Activated CD4-positive, alpha-beta memory T cell treated with anti-CD3 and anti-CD28 coated beads for 36 hours (primary cell): ENCODE measurements at regions not wholly inside any gene's neighbourhood (a gene's known extent, or its start where the extent isn't known, plus 50 kb on each side); places are given as distances from the start of the nearest gene placed in this dataset.

Experiments
- CTCF ChIA-PET: fragments of 350-600 bp; sonication (Branson Sonifier 250); formaldehyde crosslinking; loops from one replicate; lab custom pipeline; 2021; ENCODE audit warnings: antibody characterized with exemption, inconsistent platforms; lab: Charles Lee
- POLR2A ChIA-PET: fragments of 350-600 bp; sonication (Branson Sonifier 250); formaldehyde crosslinking; loops from one replicate; lab custom pipeline; 2021; ENCODE audit warnings: antibody characterized with exemption; lab: Charles Lee
- DNase-seq: peaks from one replicate; pipeline ENCODE4 v3.0.0-alpha.2; 2020
- H3K27ac Mint-ChIP-seq: one replicate; pipeline ENCODE4 v1.8.0; 2021; ENCODE audit warnings: mixed read lengths
- H3K27me3 Mint-ChIP-seq: one replicate; pipeline ENCODE4 v1.8.0; 2021; ENCODE audit warnings: mixed read lengths
- H3K36me3 Mint-ChIP-seq: one replicate; pipeline ENCODE4 v1.8.0; 2021; ENCODE audit warnings: mixed read lengths
- H3K4me1 Mint-ChIP-seq: one replicate; pipeline ENCODE4 v1.8.0; 2021; ENCODE audit warnings: low read depth, mixed read lengths
- H3K4me3 Mint-ChIP-seq: one replicate; pipeline ENCODE4 v1.8.0; 2021; ENCODE audit warnings: mild to moderate bottlenecking, mixed read lengths
- H3K9me3 Mint-ChIP-seq: one replicate; pipeline ENCODE4 v1.8.0; 2021; ENCODE audit warnings: mixed read lengths
- intact Hi-C: fragments of 100-400 bp; cut with micrococcal nuclease; formaldehyde crosslinking; loops from one replicate; pipeline ENCODE4 v1.15.1; 2023

DNA sequence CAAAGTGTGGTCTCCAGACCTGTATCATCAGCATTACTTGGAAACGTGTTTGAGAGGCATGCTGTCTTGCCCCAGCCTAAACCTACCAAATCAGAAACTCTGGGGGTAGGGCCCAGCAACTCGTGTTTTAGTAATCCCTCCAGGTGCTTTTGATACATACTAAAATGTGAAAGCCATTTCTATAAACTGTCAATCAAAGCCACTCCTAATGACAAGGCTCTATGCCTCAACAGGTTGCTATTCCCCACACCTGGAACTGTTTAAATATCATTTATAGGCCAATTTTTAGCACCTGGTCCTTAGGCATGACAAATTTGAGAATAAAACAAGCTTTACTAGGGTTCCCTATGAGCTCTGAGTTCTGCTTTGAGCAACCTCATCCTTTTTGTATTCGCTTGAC is 158.7 kb upstream of the NR5A2 start:
- Mint-ChIP-seq H3K9me3 (no peaks in the 10 kb centered on the region), H3K27me3 (peaks cover 18% of the 10 kb centered on the region), H3K4me1 (no peaks in the 10 kb centered on the region), H3K27ac (no peak overlapping the region), H3K4me3 (no peak overlapping the region), H3K36me3 (no peaks in the 10 kb centered on the region)
- ChIA-PET CTCF (no interaction called here), POLR2A (no interaction called here)
- intact Hi-C loops = no loop called here
- DNase-seq = no peak

DNA sequence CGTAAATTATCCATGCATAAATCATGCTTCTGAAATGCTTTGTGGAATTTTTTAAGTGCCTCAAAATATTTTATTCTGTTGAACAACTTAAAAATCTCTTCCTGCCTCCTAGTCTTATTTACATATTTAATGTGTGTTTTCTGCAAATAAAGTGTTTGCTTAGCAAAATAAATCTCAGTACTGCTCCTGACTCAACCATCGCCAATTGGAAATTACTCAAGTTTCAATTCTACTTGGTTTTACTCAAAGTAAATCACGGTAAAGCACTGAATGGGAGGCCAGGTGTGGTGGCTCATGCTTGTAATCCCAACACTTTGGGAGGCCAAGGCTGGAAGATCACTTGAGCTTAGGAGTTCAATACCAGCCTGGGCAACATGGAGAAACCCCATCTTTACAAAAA is 152.2 kb upstream of the NR5A2 start:
- Mint-ChIP-seq H3K36me3 (no peaks in the 10 kb centered on the region), H3K27me3 (peaks cover 8% of the 10 kb centered on the region), H3K27ac (no peak overlapping the region), H3K4me3 (no peak overlapping the region), H3K9me3 (peaks cover 2% of the 10 kb centered on the region), H3K4me1 (no peaks in the 10 kb centered on the region)
- DNase-seq = no peak
- CTCF ChIA-PET = no interaction called here
- POLR2A ChIA-PET = no interaction called here
- intact Hi-C loops = no loop called here

DNA sequence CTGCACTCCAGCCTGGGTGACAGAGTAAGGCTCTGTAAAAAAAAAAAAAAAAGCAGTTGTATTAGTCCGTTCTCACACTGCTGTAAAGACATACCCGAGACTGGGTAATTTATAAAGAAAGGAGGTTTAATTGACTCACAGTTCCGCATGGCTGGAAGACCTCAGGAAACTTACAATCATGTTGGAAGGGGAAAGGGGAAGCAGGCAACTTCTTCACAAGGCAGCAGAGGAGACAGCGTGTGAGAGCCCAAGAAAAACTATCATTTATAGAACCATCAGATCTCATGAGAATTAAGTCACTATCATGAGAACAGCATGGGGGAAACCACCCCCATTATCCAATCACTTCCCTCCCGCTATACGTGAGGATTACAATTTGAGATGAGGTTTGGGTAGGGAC is 151.7 kb upstream of the NR5A2 start:
- Mint-ChIP-seq H3K36me3 (no peaks in the 10 kb centered on the region), H3K27ac (no peak overlapping the region), H3K4me3 (no peak overlapping the region), H3K4me1 (no peaks in the 10 kb centered on the region), H3K27me3 (peaks cover 6% of the 10 kb centered on the region), H3K9me3 (peaks cover 2% of the 10 kb centered on the region)
- no peak for DNase-seq
- intact Hi-C loops = no loop called here
- ChIA-PET POLR2A (no interaction called here), CTCF (no interaction called here)

DNA sequence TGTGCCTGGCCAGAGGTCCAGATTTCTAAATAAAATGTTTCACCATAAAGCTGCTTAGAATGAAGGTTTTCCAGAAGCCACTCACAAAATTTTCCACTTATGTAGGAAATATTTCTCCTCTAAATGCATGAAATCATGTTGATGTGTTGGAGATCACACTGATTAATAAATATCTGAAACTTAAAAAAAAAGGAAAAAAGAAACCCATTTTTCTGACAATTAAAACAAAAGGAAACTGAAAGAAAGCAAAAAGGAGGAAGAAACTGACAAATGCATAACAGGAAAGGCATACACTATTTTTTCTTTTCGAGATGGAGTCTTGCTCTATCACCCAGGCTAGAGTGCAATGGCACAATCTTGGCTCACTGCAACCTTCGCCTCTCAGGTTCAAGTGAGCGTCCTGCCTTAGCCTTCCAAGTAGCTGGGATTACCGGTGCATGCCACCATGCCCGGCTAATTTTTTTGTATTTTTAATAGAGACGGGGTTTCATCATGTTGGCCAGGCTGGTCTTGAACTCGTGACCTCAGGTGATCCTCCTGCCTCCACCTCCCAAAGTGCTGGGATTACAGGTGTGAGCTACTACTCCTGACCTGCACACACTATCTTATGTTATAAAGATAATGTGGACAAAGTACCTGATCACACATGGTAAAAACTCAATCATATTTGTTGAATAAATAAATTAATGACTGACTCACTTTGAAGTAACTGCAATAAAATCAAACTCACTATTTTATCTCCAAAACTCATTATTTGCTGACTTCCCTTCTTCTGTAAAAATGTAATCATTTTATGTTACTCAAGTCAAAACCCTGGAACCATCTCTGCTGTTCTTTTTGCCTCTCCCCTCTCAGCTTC is 149.8 kb upstream of the NR5A2 start:
- intact Hi-C loops = no loop called here
- DNase-seq = no peak
- Mint-ChIP-seq H3K27ac (no peak overlapping the region), H3K36me3 (no peaks in the 10 kb centered on the region), H3K4me1 (no peaks in the 10 kb centered on the region), H3K27me3 (peaks cover 3% of the 10 kb centered on the region), H3K9me3 (peaks cover 11% of the 10 kb centered on the region), H3K4me3 (no peak overlapping the region)
- CTCF ChIA-PET = no interaction called here
- POLR2A ChIA-PET = no interaction called here

DNA sequence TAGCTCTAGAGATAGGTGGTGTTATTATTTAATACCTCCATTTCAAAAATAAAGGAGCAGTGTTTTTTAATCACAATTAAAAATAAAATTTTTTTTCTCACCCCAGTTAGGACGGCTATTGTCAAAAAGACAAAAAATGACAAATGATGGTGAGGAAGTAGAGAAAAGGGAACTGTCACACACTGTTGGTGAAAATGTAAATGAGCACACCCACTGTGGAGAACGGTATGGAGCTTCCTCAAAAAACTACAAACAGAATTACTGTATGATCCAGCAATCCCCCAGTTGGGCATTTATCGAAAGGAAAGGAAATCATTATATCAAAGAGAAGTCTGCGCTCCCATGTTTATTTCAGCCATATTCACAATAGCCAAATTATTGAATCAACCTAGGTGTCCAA is 148.7 kb upstream of the NR5A2 start:
- Mint-ChIP-seq H3K4me3 (no peak overlapping the region), H3K27ac (no peak overlapping the region), H3K27me3 (no peaks in the 10 kb centered on the region), H3K36me3 (no peaks in the 10 kb centered on the region), H3K9me3 (peaks cover 11% of the 10 kb centered on the region), H3K4me1 (no peaks in the 10 kb centered on the region)
- intact Hi-C loops = no loop called here
- ChIA-PET CTCF (no interaction called here), POLR2A (no interaction called here)
- DNase-seq = no peak

DNA sequence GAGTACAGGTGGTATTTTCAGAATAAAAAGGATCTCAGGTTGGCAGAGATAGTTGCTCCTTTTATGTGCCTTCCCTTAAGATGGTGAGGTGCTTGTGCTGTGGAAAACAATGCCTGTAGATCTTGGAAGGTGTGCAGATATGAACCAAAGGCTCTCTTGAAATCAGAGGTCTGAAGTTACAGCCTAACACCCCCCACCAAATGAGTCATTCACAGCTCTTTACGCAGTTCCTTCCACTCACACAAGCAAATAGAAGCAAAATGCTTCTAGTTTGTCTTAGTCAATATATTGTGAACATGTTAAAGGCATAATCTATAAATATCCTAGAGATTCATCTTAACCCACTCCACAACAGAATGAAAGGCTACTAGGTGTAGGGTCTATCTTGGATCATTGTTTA is 128.9 kb upstream of the NR5A2 start:
- Mint-ChIP-seq H3K9me3 (no peaks in the 10 kb centered on the region), H3K4me1 (no peaks in the 10 kb centered on the region), H3K4me3 (no peak overlapping the region), H3K27me3 (peaks cover 11% of the 10 kb centered on the region), H3K36me3 (no peaks in the 10 kb centered on the region), H3K27ac (no peak overlapping the region)
- CTCF ChIA-PET = no interaction called here
- no peak for DNase-seq
- POLR2A ChIA-PET = no interaction called here
- intact Hi-C loops = no loop called here

DNA sequence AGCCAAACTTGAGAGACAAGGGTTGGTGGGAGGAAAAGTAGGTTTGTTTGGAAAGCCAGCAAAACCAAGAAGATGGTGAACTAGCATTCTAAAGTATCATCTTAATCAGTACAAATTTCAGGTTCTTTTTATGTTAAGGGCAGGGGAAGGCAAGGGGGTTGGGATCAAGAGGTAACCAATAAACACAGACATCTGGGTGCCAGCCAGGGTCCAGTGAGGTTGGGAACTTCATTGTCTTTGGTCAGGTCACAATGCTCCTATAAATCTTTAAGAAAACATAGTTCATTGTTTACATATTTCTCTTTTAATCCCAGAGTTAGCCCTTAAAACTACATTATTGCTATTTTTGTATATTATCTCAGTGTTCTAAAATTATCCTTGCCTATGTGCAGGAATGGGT is 126.2 kb upstream of the NR5A2 start:
- H3K9me3 Mint-ChIP-seq = no peaks in the 10 kb centered on the region
- no peaks in the 10 kb centered on the region for H3K4me1 Mint-ChIP-seq
- ChIA-PET POLR2A (no interaction called here), CTCF (no interaction called here)
- intact Hi-C loops = no loop called here
- DNase-seq = no peak
- no peak overlapping the region for H3K4me3 Mint-ChIP-seq
- H3K27me3 Mint-ChIP-seq = peaks cover 11% of the 10 kb centered on the region
- no peak overlapping the region for H3K27ac Mint-ChIP-seq
- no peaks in the 10 kb centered on the region for H3K36me3 Mint-ChIP-seq

DNA sequence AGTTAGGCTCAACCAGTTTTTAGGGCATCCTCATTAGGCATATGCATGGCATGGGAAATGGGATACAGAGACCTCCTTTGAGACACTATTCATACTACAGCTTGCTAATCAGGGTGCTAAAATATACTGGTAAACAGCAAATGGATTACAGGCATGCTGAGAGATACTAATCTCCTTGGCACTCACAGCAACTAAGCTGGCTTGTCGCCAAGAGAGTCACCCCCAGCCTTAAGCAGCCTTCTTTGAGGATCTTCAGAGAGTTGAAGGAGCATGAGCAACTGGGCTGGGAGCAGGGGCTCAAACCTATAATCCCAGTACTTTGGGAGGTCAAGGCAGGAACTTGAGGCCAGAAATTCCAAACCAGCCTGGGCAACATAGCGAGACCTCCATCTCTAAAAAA is 120.1 kb upstream of the NR5A2 start:
- Mint-ChIP-seq H3K27me3 (no peaks in the 10 kb centered on the region), H3K4me1 (no peaks in the 10 kb centered on the region), H3K9me3 (no peaks in the 10 kb centered on the region), H3K4me3 (no peak overlapping the region), H3K27ac (no peak overlapping the region), H3K36me3 (no peaks in the 10 kb centered on the region)
- ChIA-PET CTCF (no interaction called here), POLR2A (no interaction called here)
- no peak for DNase-seq
- intact Hi-C loops = no loop called here

DNA sequence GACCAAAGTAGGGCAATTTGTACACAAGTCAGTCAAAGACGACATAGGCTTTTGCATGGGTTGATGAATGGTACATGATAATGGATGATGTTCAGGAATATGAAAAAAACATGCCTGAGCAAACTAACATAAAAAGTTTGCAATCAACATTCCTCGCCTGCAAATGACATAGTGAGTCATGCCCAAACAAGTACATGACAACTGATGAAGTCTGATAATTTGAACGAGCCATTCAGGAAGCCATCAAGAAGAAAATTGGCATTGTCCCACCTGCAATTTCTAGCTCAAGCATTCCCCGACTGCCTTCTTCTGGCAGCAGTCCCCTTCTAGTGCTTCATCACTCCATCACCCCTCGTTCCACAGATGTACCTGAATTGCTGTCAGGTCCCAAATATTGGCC is 118.4 kb upstream of the NR5A2 start:
- ChIA-PET CTCF (no interaction called here), POLR2A (no interaction called here)
- Mint-ChIP-seq H3K4me1 (no peaks in the 10 kb centered on the region), H3K27me3 (peaks cover 2% of the 10 kb centered on the region), H3K4me3 (no peak overlapping the region), H3K9me3 (no peaks in the 10 kb centered on the region), H3K36me3 (no peaks in the 10 kb centered on the region), H3K27ac (no peak overlapping the region)
- no peak for DNase-seq
- intact Hi-C loops = no loop called here

DNA sequence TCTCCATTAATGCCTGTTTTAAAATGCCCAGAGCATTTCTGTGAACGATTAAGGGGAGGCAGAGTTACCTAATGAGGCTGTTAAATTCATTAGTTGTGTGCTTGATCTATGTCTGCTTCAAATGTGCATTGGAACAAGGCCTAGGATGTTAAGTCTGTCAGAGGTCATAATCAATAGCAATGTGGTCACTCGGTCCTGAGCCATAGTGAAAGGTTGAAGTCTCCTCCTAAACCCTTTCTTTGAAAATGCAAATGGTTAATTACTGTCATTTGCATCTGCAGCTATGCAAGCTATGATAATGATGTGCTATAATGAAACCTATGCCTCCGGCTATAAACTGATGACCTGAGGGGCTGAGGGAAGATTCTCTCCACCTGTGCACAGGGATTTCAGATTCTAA is 114.2 kb upstream of the NR5A2 start:
- intact Hi-C loops = no loop called here
- no peak overlapping the region for H3K27ac Mint-ChIP-seq
- DNase-seq = no peak
- peaks cover 7% of the 10 kb centered on the region for H3K27me3 Mint-ChIP-seq
- ChIA-PET CTCF (no interaction called here), POLR2A (no interaction called here)
- no peaks in the 10 kb centered on the region for H3K36me3 Mint-ChIP-seq
- H3K4me3 Mint-ChIP-seq = no peak overlapping the region
- H3K9me3 Mint-ChIP-seq = no peaks in the 10 kb centered on the region
- H3K4me1 Mint-ChIP-seq = no peaks in the 10 kb centered on the region

DNA sequence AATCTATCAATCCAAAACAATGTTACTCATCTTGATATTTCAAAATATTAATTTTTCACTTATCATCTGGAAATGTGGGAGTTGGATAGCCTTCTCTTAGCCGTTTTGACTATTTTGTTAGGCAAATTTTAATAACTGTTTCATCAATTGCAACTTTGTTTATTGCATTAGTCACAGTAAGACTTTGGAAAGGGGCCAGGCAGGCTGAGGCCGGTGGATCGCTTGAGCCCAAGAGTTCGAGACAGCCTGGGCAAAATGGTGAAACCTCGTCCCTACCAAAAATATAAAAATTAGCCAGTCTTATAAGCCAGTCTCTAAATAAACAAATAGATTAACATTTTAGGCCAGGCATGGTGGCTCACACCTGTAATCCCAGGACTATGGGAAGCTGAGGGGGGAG is 113.0 kb upstream of the NR5A2 start:
- no peaks in the 10 kb centered on the region for H3K9me3 Mint-ChIP-seq
- intact Hi-C loops = no loop called here
- H3K27ac Mint-ChIP-seq = no peak overlapping the region
- H3K36me3 Mint-ChIP-seq = no peaks in the 10 kb centered on the region
- peaks cover 7% of the 10 kb centered on the region for H3K27me3 Mint-ChIP-seq
- H3K4me3 Mint-ChIP-seq = no peak overlapping the region
- no peaks in the 10 kb centered on the region for H3K4me1 Mint-ChIP-seq
- CTCF ChIA-PET = no interaction called here
- no peak for DNase-seq
- POLR2A ChIA-PET = no interaction called here

DNA sequence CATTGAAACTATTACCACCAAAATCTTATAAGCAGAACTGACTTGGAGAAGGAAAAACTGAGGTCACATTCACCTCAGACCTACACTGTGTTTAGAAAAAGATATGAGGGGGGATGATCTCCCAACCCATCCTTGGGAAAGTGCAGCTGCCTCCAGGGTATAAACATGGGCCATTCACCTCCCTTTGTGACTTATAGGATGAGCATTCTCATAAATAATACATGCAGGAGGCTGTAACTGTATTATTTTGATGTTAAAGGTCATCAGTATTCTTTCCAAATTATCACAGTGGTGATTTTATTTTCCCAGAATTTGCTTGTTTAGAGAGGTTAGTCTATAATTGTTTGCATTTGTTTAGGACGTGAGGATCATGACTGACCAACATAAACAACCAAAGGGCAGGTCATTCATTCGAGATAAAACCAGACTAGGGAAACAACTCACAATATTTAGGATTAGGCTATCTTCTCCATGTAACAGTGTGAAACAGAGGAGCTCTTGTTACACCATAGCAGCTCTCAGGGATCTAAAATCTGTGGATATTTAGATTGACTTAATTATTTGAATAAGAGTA is 109.2 kb upstream of the NR5A2 start:
- H3K9me3 Mint-ChIP-seq = peaks cover 2% of the 10 kb centered on the region
- H3K27me3 Mint-ChIP-seq = peaks cover 22% of the 10 kb centered on the region
- CTCF ChIA-PET = interaction anchor here (0.6 kb wide), 1 partner anchor 1535 kb away, joined by 3 read pairs; no protein-coding TSS in a partner anchor
- POLR2A ChIA-PET = no interaction called here
- H3K27ac Mint-ChIP-seq = no peak overlapping the region
- no peaks in the 10 kb centered on the region for H3K4me1 Mint-ChIP-seq
- DNase-seq = no peak
- H3K36me3 Mint-ChIP-seq = no peaks in the 10 kb centered on the region
- intact Hi-C loops = no loop called here
- H3K4me3 Mint-ChIP-seq = no peak overlapping the region

DNA sequence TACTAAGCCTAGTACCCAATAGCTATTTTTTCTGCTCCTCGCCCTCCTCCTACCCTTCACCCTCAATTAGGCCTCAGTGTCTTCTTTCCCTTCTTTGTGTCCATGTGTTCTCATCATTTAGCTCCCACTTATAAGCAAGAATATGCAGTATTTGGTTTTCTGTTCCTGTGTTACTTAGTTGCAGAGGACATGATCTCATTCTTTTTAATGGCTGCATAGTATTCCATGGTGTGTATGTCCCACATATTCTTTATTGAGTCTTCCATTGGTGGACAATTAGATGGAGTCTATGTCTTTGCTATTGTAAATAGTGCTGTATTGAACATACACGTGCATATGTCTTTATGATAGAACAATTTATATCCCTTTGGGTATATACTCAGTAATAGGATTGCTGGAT is 106.9 kb upstream of the NR5A2 start:
- Mint-ChIP-seq H3K27me3 (peaks cover 22% of the 10 kb centered on the region), H3K4me3 (no peak overlapping the region), H3K36me3 (no peaks in the 10 kb centered on the region), H3K4me1 (no peaks in the 10 kb centered on the region), H3K27ac (no peak overlapping the region), H3K9me3 (peaks cover 2% of the 10 kb centered on the region)
- no peak for DNase-seq
- ChIA-PET POLR2A (no interaction called here), CTCF (no interaction called here)
- intact Hi-C loops = no loop called here
